DND-41 (cell line): ENCODE measurements at regions not wholly inside any gene's neighbourhood (a gene's known extent, or its start where the extent isn't known, plus 50 kb on each side); places are given as distances from the start of the nearest gene placed in this dataset.

Source experiments
- CTCF ChIP-seq: IDR thresholded peaks from 2 replicates; pipeline ENCODE4 v1.5.1; 2012; ENCODE audit warnings: borderline replicate concordance, low read length, moderate library complexity, mild to moderate bottlenecking; ENCODE audit not compliant: poor library complexity, severe bottlenecking; ENCODE audit errors: extremely low read depth
- EZH2 ChIP-seq: IDR thresholded peaks from 3 replicates; pipeline ENCODE4 v1.6.1; 2012; ENCODE audit warnings: borderline replicate concordance, low read depth, mild to moderate bottlenecking, moderate library complexity, low read length, inconsistent platforms; ENCODE audit not compliant: severe bottlenecking

DNA sequence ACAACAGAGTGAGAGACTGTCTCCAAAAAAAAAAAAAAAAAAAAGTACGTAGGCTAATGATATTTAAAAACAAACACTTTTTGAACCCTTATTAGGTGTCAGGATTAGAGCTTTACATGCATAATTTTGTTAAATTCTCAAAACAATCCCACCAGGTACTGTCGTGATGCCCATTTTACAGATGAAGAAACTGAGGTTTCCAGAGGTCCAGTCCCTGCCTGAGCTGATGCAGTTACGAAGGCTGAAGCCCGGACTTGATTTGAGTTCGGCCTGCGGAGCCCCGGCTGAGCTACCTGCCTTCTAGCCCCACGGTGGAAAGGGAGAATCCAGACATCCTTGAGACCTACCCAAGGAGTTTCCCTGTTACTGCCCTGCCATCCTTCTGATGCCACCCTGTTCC lies 137.5 kb upstream of the EEF2KMT start:
- TF ChIP-seq CTCF, result no peak
- no peak for TF ChIP-seq EZH2
